Keratinocyte (primary cell): ENCODE measurements at regions not wholly inside any gene's neighbourhood (a gene's known extent, or its start where the extent isn't known, plus 50 kb on each side); places are given as distances from the start of the nearest gene placed in this dataset.

Source experiments
- DNase-seq: peaks from one replicate; pipeline ENCODE4 v3.0.0-alpha.2; 2011; ENCODE audit warnings: low read depth, missing footprints, low spot score
- FAIRE-seq: peaks from 2 replicates; lab custom pipeline; 2011; peaks lifted over from hg19 to GRCh38; lab: Jason Lieb, UNC
- H2AFZ ChIP-seq: 2 replicates; pipeline ENCODE4 v1.6.0; 2012; ENCODE audit warnings: low read length, control low read depth, inconsistent platforms; ENCODE audit not compliant: control insufficient read depth
- H3K27ac ChIP-seq: 2 replicates; pipeline ENCODE4 v1.5.1; 2011; ENCODE audit warnings: low read length; ENCODE audit not compliant: control insufficient read depth, insufficient read depth
- H3K27me3 ChIP-seq: 3 replicates; pipeline ENCODE4 v1.6.0; 2011; ENCODE audit warnings: low read length; ENCODE audit not compliant: control insufficient read depth, insufficient read depth; ENCODE audit errors: extremely low read depth
- H3K36me3 ChIP-seq, 2 experiments: 2 replicates in 1 of 2; 3 replicates in 1 of 2; pipeline ENCODE4 v1.5.1; 2011; ENCODE audit warnings: low read length in 2 of 2, mild to moderate bottlenecking in 1 of 2; ENCODE audit not compliant: control insufficient read depth in 2 of 2, insufficient read depth in 2 of 2; ENCODE audit errors: extremely low read depth in 1 of 2
- H3K4me1 ChIP-seq: 3 replicates; pipeline ENCODE4 v1.5.1; 2011; ENCODE audit warnings: low read length; ENCODE audit not compliant: control insufficient read depth, insufficient read depth; ENCODE audit errors: extremely low read depth
- H3K4me2 ChIP-seq: 3 replicates; pipeline ENCODE4 v1.6.0; 2011; ENCODE audit warnings: low read depth, low read length; ENCODE audit not compliant: control insufficient read depth, insufficient read depth; ENCODE audit errors: extremely low read depth
- H3K4me3 ChIP-seq, 3 experiments: fragments of 200-600 bp in 1 of 3; sonication (generic) in 1 of 3; 2 replicates in 2 of 3; 3 replicates in 1 of 3; pipeline ENCODE4 v1.5.1; 2011 to 2016; ENCODE audit warnings: low read length in 3 of 3, mild to moderate bottlenecking in 3 of 3, control low read depth in 2 of 3, inconsistent platforms in 1 of 3, low read depth in 1 of 3, mixed read lengths in 1 of 3, mixed run types in 1 of 3, moderate library complexity in 1 of 3; ENCODE audit not compliant: control insufficient read depth in 2 of 3, insufficient read depth in 2 of 3; ENCODE audit errors: extremely low read depth in 1 of 3
- H3K79me2 ChIP-seq: 2 replicates; pipeline ENCODE4 v1.6.0; 2012; ENCODE audit warnings: low read length; ENCODE audit not compliant: control insufficient read depth, insufficient read depth
- H3K9ac ChIP-seq: 3 replicates; pipeline ENCODE4 v1.6.0; 2011; ENCODE audit warnings: low read length; ENCODE audit not compliant: control insufficient read depth, insufficient read depth; ENCODE audit errors: extremely low read depth
- H3K9me1 ChIP-seq: 3 replicates; pipeline ENCODE4 v1.6.0; 2011; ENCODE audit warnings: low read length; ENCODE audit not compliant: control insufficient read depth, insufficient read depth; ENCODE audit errors: extremely low read depth
- H3K9me3 ChIP-seq: 2 replicates; pipeline ENCODE4 v1.5.1; 2012; ENCODE audit warnings: low read depth, low read length; ENCODE audit not compliant: control insufficient read depth
- H4K20me1 ChIP-seq: 3 replicates; pipeline ENCODE4 v1.6.0; 2011; ENCODE audit warnings: low read length; ENCODE audit not compliant: control insufficient read depth, insufficient read depth; ENCODE audit errors: extremely low read depth
- CTCF ChIP-seq, 3 experiments: IDR thresholded peaks in 1 of 3; conservative IDR thresholded peaks in 1 of 3; optimal IDR thresholded peaks in 1 of 3; 2 replicates in 2 of 3; 3 replicates in 1 of 3; pipeline versions ENCODE3 to v1.5.1; 2011; ENCODE audit warnings: low read length in 3 of 3, mild to moderate bottlenecking in 3 of 3, moderate library complexity in 2 of 3, control low read depth in 1 of 3, inconsistent platforms in 1 of 3; ENCODE audit not compliant: insufficient read depth in 2 of 3; ENCODE audit errors: extremely low read depth in 1 of 3
- EZH2 ChIP-seq: IDR thresholded peaks from one replicate; pipeline ENCODE4 v1.6.1; 2012; ENCODE audit warnings: inconsistent platforms, mild to moderate bottlenecking, low read length, moderate library complexity
- dilution Hi-C: fragments of 300-500 bp; cut with MboI; formaldehyde crosslinking; loops from one replicate; pipeline ENCODE4 v1.7.0; 2020; ENCODE audit warnings: low sequenced_read_pairs; ENCODE audit not compliant: extremely low pct_ligation_motif_present

DNA sequence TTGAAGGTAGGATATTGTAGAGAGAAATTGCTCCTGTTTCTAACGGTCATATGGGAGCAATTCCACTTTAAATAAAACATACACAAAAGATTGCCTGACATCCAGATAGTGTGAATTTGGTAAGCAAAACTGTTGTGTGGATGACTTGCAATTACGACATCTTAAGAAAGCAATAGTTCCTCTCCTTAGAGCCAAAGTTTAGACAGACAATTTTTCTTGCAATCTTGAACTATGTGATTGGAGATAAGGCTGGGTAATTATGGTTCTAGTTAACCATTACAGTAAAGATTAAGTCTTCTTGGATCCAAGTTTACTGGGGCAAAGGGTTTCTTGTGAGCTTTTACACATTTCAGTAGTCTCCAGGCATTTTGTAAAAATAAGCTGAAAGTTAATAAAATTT lies 1080.6 kb upstream of the CDH6 start:
- Histone ChIP-seq H3K27me3 (no peaks in the 10 kb centered on the region), H3K79me2 (no peaks in the 10 kb centered on the region), H3K9ac (no peak overlapping the region), H3K4me3 (no peak overlapping the region), H2AFZ (no peak overlapping the region), H3K9me1 (no peaks in the 10 kb centered on the region), H3K27ac (no peak overlapping the region), H3K4me2 (no peak overlapping the region), H4K20me1 (no peaks in the 10 kb centered on the region), H3K9me3 (no peaks in the 10 kb centered on the region), H3K4me1 (no peaks in the 10 kb centered on the region), H3K36me3 (no peaks in the 10 kb centered on the region)
- no peak for FAIRE-seq
- TF ChIP-seq CTCF (optimal IDR thresholded peaks at IDR 0.05 in 1 of 3, IDR thresholded peaks at IDR 0.05 in 1 of 3, conservative IDR thresholded peaks at IDR 0.05 in 1 of 3; ENCODE audit: extremely low read depth in 1 of 3, insufficient read depth in 2 of 3, low read length in 3 of 3) (no peak), EZH2 (no peak)
- no peak for DNase-seq
- dilution Hi-C loops, result no loop called here

GRCh38 chr5:30108051-30108450 lies 1085.4 kb upstream of the CDH6 start:
- Histone ChIP-seq H3K27me3 (no peaks in the 10 kb centered on the region), H2AFZ (no peak overlapping the region), H4K20me1 (no peaks in the 10 kb centered on the region)

More at GRCh38 chr5:30108051-30108450, 1085.4 kb upstream of the CDH6 start:
- TF ChIP-seq EZH2 (no peak), CTCF (optimal IDR thresholded peaks at IDR 0.05 in 1 of 3, IDR thresholded peaks at IDR 0.05 in 1 of 3, conservative IDR thresholded peaks at IDR 0.05 in 1 of 3; ENCODE audit: extremely low read depth in 1 of 3, insufficient read depth in 2 of 3, low read length in 3 of 3) (no peak)
- H3K9ac ChIP-seq, result no peak overlapping the region
- H3K9me3 ChIP-seq, result peaks cover 3% of the 10 kb centered on the region
- H3K79me2 ChIP-seq, result no peaks in the 10 kb centered on the region
- FAIRE-seq (no peak), DNase-seq (no peak)
- H3K4me2 ChIP-seq, result no peak overlapping the region
- H3K9me1 ChIP-seq, result no peaks in the 10 kb centered on the region
- no peak overlapping the region for H3K4me3 ChIP-seq
- no peaks in the 10 kb centered on the region for H3K36me3 ChIP-seq
- H3K27ac ChIP-seq, result no peak overlapping the region
- H3K4me1 ChIP-seq, result no peaks in the 10 kb centered on the region
- dilution Hi-C loops, result no loop called here
